PC-9 (cell line): ENCODE measurements at regions not wholly inside any gene's neighbourhood (a gene's known extent, or its start where the extent isn't known, plus 50 kb on each side); places are given as distances from the start of the nearest gene placed in this dataset.

Experiments used
- BruUV-seq: library from RNA; stranded (reverse); fragments of 400-500 nt; replicated peaks from 2 replicates; lab custom pipeline; 2021; lab: Mats Ljungman, UMichigan
- CTCF ChIA-PET: fragments of 300-600 bp; sonication (Branson Sonifier 250); formaldehyde crosslinking; loops from one replicate; lab custom pipeline; 2022; ENCODE audit warnings: antibody characterized with exemption; lab: Charles Lee
- POLR2A ChIA-PET: fragments of 300-600 bp; sonication (Branson Sonifier 250); formaldehyde crosslinking; loops from one replicate; lab custom pipeline; 2022; ENCODE audit warnings: antibody characterized with exemption; ENCODE audit not compliant: unreplicated experiment; lab: Charles Lee
- DNase-seq, 2 experiments: peaks; one replicate each; pipeline versions ENCODE4 v3.0.0 to v3.0.0-alpha.2; 2015 to 2022; ENCODE audit warnings: mixed read lengths in 1 of 2
- H2AFZ ChIP-seq: fragments of 200-600 bp; sonication (generic); 2 replicates; pipeline ENCODE4 v1.8.1; 2017; ENCODE audit warnings: antibody characterized with exemption
- H3F3A ChIP-seq: fragments of 200-600 bp; sonication (generic); 2 replicates; pipeline ENCODE4 v1.8.1; 2017; ENCODE audit warnings: antibody characterized with exemption, mild to moderate bottlenecking, low read depth; ENCODE audit not compliant: insufficient read depth
- H3K27ac ChIP-seq: fragments of 200-600 bp; sonication (generic); 2 replicates; pipeline ENCODE4 v1.6.1; 2016; ENCODE audit warnings: mixed run types
- H3K27me3 ChIP-seq: fragments of 200-600 bp; sonication (generic); 2 replicates; pipeline ENCODE4 v1.6.1; 2016; ENCODE audit warnings: low read depth, mixed run types; ENCODE audit not compliant: insufficient read depth
- H3K36me3 ChIP-seq: fragments of 200-600 bp; sonication (generic); 2 replicates; pipeline ENCODE4 v1.6.1; 2016; ENCODE audit warnings: low read depth, mixed run types
- H3K4me1 ChIP-seq: fragments of 200-600 bp; sonication (generic); replicated peaks from 2 replicates; pipeline ENCODE4 v1.6.1; 2016; ENCODE audit warnings: mixed run types; ENCODE audit not compliant: insufficient read depth
- H3K4me2 ChIP-seq: fragments of 200-600 bp; sonication (generic); 2 replicates; pipeline ENCODE4 v1.6.1; 2017; ENCODE audit warnings: mixed run types
- H3K4me3 ChIP-seq: fragments of 200-600 bp; sonication (generic); 2 replicates; pipeline ENCODE4 v1.6.1; 2016; ENCODE audit warnings: mixed run types
- H3K79me2 ChIP-seq: fragments of 200-600 bp; sonication (generic); 2 replicates; pipeline ENCODE4 v1.6.1; 2017; ENCODE audit warnings: low read depth, mixed run types
- H3K9me2 ChIP-seq: fragments of 200-600 bp; sonication (generic); 2 replicates; pipeline ENCODE4 v1.8.1; 2017; ENCODE audit warnings: mild to moderate bottlenecking; ENCODE audit not compliant: insufficient read depth
- H3K9me3 ChIP-seq: fragments of 200-600 bp; sonication (generic); 2 replicates; pipeline ENCODE4 v1.8.1; 2016; ENCODE audit warnings: low read depth; ENCODE audit not compliant: insufficient read depth
- H4K20me1 ChIP-seq: fragments of 200-600 bp; sonication (generic); 2 replicates; pipeline ENCODE4 v1.8.1; 2017; ENCODE audit not compliant: insufficient read depth
- CTCF ChIP-seq: fragments of 200-600 bp; sonication (generic); conservative IDR thresholded peaks from 2 replicates; pipeline ENCODE4 v1.6.1; 2017; ENCODE audit warnings: mixed run types, antibody characterized with exemption, mild to moderate bottlenecking, moderate library complexity
- EZH2 ChIP-seq: fragments of 200-600 bp; sonication (generic); IDR thresholded peaks from 2 replicates; pipeline ENCODE4 v1.8.0; 2017; ENCODE audit warnings: antibody characterized with exemption, low read depth
- intact Hi-C: fragments of 100-400 bp; cut with micrococcal nuclease; formaldehyde crosslinking; loops from one replicate; pipeline ENCODE4 v1.10.0; 2022; ENCODE audit not compliant: unreplicated experiment

- BruUV-seq = no TSS peak
These were observed 516.9 kb upstream of the TENM4 start for GRCh38 chr11:79957702-79958101.

GRCh38 chr11:79956061-79956460 is 515.2 kb upstream of the TENM4 start:
- Histone ChIP-seq H2AFZ (no peak overlapping the region), H3K27ac (no peak overlapping the region), H4K20me1 (no peaks in the 10 kb centered on the region), H3F3A (no peaks in the 10 kb centered on the region), H3K9me3 (peaks cover 6% of the 10 kb centered on the region; the same call in 1 of the 2 replicates), H3K4me1 (no peaks in the 10 kb centered on the region), H3K36me3 (no peaks in the 10 kb centered on the region), H3K4me3 (no peak overlapping the region), H3K27me3 (no peaks in the 10 kb centered on the region), H3K9me2 (no peaks in the 10 kb centered on the region), H3K79me2 (no peaks in the 10 kb centered on the region), H3K4me2 (no peak overlapping the region)
- DNase-seq = no peak
- no TSS peak for BruUV-seq
- ChIA-PET CTCF (no interaction called here), POLR2A (no interaction called here)
- no peak for TF ChIP-seq EZH2
- TF ChIP-seq CTCF = no peak
- intact Hi-C loops = no loop called here

More at GRCh38 chr11:79957702-79958101, 516.9 kb upstream of the TENM4 start:
- Histone ChIP-seq H3K4me2 (no peak overlapping the region), H2AFZ (no peak overlapping the region), H3K27me3 (no peaks in the 10 kb centered on the region), H3F3A (no peaks in the 10 kb centered on the region), H3K36me3 (no peaks in the 10 kb centered on the region), H3K27ac (no peak overlapping the region), H3K9me2 (no peaks in the 10 kb centered on the region), H3K4me1 (no peaks in the 10 kb centered on the region), H4K20me1 (no peaks in the 10 kb centered on the region), H3K79me2 (no peaks in the 10 kb centered on the region), H3K4me3 (no peak overlapping the region), H3K9me3 (peaks cover 6% of the 10 kb centered on the region; the same call in 1 of the 2 replicates)
- CTCF ChIA-PET = no interaction called here
- no peak for DNase-seq
- POLR2A ChIA-PET = no interaction called here
- intact Hi-C loops = no loop called here
- TF ChIP-seq EZH2 (no peak), CTCF (no peak)

GRCh38 chr11:79953629-79954028 is 512.8 kb upstream of the TENM4 start:
- Histone ChIP-seq H3K79me2 (no peaks in the 10 kb centered on the region), H4K20me1 (no peaks in the 10 kb centered on the region), H3K4me3 (no peak overlapping the region), H3K4me2 (no peak overlapping the region), H3K36me3 (no peaks in the 10 kb centered on the region), H3K9me3 (no peaks in the 10 kb centered on the region), H3K27ac (no peak overlapping the region), H3K9me2 (no peaks in the 10 kb centered on the region), H2AFZ (no peak overlapping the region), H3K27me3 (no peaks in the 10 kb centered on the region), H3F3A (no peaks in the 10 kb centered on the region), H3K4me1 (no peaks in the 10 kb centered on the region)
- DNase-seq = no peak
- TF ChIP-seq CTCF (0 out of 2 replicates have a peak, but pooled peaks have one; percentile 21), EZH2 (no peak)
- POLR2A ChIA-PET = no interaction called here
- no TSS peak for BruUV-seq
- intact Hi-C loops = no loop called here
- CTCF ChIA-PET = no interaction called here
